Nephron progenitor cell (in vitro differentiated cells): ENCODE measurements at regions not wholly inside any gene's neighbourhood (a gene's known extent, or its start where the extent isn't known, plus 50 kb on each side); places are given as distances from the start of the nearest gene placed in this dataset.

ENCODE experiments used
- DNase-seq: peaks from one replicate; pipeline ENCODE4 v3.0.0; 2021
- H3K27ac Mint-ChIP-seq: 2 replicates; pipeline ENCODE4 v1.8.0; 2021; ENCODE audit warnings: mild to moderate bottlenecking, moderate library complexity, mixed read lengths
- H3K27me3 Mint-ChIP-seq: 2 replicates; pipeline ENCODE4 v1.8.0; 2021; ENCODE audit warnings: mild to moderate bottlenecking, low read depth, mixed read lengths; ENCODE audit not compliant: poor library complexity
- H3K36me3 Mint-ChIP-seq: 2 replicates; pipeline ENCODE4 v1.8.0; 2021; ENCODE audit warnings: low read depth, mixed read lengths
- H3K4me1 Mint-ChIP-seq: 2 replicates; pipeline ENCODE4 v1.8.0; 2021; ENCODE audit warnings: mixed read lengths
- H3K4me3 Mint-ChIP-seq: 2 replicates; pipeline ENCODE4 v1.8.0; 2021; ENCODE audit warnings: mild to moderate bottlenecking, moderate library complexity, mixed read lengths
- H3K9me3 Mint-ChIP-seq: 2 replicates; pipeline ENCODE4 v1.8.0; 2021; ENCODE audit warnings: mild to moderate bottlenecking, moderate library complexity, mixed read lengths
- TF ChIP-seq, protein P1 (sequence below): fragments of 200-600 bp; sonication (generic); IDR thresholded peaks from 2 replicates; pipeline ENCODE4 v1.5.0; 2021; ENCODE audit warnings: antibody characterized with exemption

DNA sequence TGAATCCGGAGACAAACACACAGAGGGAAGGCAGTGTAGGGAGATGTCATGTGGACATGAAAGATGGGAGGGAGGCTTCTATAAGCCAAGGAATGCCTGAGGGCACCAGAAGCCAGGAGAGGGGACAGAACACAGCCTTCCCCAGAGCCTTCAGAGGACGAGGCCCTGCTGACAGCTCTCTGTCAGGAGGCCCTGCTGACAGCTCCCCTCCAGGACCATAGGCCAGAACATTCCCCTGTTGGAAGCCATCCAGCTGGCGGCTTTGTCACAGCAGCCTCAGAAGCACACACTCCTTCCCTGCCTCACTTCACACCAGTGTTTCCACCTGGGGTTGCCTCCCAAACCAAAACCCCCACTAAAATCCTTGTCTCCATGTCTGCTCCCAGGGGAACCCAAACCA lies 171.3 kb upstream of the ID2 start:
- peak overlapping the region; percentile 46 for H3K27ac Mint-ChIP-seq
- peaks cover 6% of the 10 kb centered on the region for H3K4me1 Mint-ChIP-seq
- H3K36me3 Mint-ChIP-seq: peaks cover 6% of the 10 kb centered on the region
- peaks cover 12% of the 10 kb centered on the region for H3K27me3 Mint-ChIP-seq
- H3K4me3 Mint-ChIP-seq: no peak overlapping the region
- TF ChIP-seq, protein P1, sequence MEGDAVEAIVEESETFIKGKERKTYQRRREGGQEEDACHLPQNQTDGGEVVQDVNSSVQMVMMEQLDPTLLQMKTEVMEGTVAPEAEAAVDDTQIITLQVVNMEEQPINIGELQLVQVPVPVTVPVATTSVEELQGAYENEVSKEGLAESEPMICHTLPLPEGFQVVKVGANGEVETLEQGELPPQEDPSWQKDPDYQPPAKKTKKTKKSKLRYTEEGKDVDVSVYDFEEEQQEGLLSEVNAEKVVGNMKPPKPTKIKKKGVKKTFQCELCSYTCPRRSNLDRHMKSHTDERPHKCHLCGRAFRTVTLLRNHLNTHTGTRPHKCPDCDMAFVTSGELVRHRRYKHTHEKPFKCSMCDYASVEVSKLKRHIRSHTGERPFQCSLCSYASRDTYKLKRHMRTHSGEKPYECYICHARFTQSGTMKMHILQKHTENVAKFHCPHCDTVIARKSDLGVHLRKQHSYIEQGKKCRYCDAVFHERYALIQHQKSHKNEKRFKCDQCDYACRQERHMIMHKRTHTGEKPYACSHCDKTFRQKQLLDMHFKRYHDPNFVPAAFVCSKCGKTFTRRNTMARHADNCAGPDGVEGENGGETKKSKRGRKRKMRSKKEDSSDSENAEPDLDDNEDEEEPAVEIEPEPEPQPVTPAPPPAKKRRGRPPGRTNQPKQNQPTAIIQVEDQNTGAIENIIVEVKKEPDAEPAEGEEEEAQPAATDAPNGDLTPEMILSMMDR: no peak
- H3K9me3 Mint-ChIP-seq: peaks cover 67% of the 10 kb centered on the region
- no peak for DNase-seq

DNA sequence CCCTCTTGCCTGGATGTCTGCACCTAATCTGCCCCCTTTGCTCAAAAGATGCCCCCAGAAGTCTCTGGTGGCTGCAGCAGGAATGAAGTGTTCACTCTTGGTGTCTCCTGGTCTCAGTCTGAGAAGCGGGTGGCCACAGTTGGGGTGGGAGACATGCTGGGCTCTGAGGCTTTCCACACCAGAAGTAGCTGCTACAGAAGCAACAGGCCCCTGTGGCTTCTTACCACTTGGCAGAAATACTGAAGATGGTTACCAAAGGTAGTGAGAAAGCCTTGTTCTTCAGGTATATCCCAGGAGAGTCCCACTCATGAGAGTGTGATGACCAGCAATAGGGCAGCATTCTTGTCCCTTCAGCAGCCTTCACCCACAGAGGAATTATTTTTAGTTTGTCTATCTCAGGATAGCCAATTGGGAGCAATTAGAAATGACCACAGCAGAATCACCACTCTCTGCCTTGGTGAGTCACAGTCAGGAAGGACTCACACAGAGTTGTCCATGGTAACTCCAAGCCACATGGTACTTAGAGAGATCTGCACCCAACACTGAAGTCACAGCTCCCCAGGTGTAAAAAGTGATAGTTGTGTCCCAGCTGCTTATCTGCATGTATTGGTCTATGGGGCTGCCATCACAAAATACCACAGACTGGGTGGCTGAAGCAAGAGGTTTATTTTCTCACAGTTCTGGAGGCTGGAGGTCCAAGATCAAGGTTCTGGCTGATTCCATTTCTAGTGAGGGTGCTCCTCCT lies 169.8 kb upstream of the ID2 start:
- H3K4me3 Mint-ChIP-seq: no peak overlapping the region

DNA sequence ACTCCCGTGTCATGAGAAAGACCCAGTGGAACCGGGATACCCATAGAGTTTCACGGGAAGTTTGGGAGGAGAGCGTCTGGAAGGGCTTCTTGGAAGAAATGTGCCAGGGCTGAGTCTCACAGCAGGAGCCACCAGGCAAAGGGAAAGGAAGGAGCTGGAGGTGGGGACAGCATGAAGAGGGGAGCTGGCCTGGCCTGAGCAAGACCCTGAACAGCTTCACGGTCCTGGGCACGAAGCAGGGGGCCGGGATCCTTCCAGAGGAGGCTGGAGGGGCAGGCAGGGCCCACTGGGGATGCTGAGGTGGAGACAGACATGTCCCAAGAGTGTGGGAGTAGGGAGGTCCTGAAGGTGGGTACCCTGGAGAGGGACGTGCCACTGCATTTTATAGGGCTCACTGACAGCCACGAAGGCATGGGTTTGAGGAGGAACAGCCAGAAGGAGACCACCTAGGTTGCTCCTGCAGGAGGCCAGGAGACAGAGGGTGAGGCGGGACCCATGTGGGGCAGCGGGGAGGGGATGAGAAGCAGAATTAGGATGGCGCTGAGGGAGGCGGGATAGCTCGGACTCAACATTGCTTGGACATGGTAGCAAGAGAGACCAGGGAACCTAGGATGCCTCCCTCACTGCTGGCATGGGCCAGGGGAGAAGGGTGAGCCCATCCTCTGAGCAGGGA lies 168.1 kb upstream of the ID2 start:
- Mint-ChIP-seq H3K4me3 (no peak overlapping the region), H3K9me3 (peaks cover 41% of the 10 kb centered on the region), H3K36me3 (peaks cover 6% of the 10 kb centered on the region), H3K4me1 (peaks cover 12% of the 10 kb centered on the region), H3K27ac (no peak overlapping the region), H3K27me3 (peaks cover 6% of the 10 kb centered on the region)
- TF ChIP-seq, protein P1: no peak
- no peak for DNase-seq

More for the DNA sequence above, 169.8 kb upstream of the ID2 start:
- no peak for DNase-seq
- no peak overlapping the region for H3K27ac Mint-ChIP-seq
- H3K9me3 Mint-ChIP-seq: peaks cover 54% of the 10 kb centered on the region
- H3K36me3 Mint-ChIP-seq: peaks cover 6% of the 10 kb centered on the region
- TF ChIP-seq, protein P1: no peak
- H3K27me3 Mint-ChIP-seq: peaks cover 10% of the 10 kb centered on the region
- peaks cover 12% of the 10 kb centered on the region for H3K4me1 Mint-ChIP-seq

DNA sequence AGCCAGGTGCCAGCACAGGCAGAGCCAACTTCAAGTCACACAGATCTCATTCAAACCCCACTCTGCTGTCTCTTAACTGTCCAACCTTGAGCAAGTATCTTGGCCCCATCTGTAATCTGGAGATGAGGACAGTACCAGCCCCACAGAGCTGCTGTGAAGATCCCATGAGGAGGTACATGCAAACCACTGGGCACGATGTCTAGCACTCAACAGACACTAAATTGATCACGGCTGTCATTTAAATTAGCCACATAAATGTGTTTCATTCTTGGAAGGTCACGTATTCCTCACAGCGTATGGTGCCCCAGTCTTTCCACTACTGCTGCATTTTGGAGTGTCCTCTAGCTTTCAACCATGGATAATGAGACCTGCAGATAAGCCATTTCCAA lies 167.6 kb upstream of the ID2 start:
- Mint-ChIP-seq H3K4me3 (no peak overlapping the region), H3K27ac (no peak overlapping the region), H3K27me3 (peaks cover 6% of the 10 kb centered on the region), H3K9me3 (peaks cover 37% of the 10 kb centered on the region), H3K4me1 (peaks cover 12% of the 10 kb centered on the region), H3K36me3 (peaks cover 6% of the 10 kb centered on the region)
- TF ChIP-seq, protein P1: no peak
- DNase-seq: no peak

DNA sequence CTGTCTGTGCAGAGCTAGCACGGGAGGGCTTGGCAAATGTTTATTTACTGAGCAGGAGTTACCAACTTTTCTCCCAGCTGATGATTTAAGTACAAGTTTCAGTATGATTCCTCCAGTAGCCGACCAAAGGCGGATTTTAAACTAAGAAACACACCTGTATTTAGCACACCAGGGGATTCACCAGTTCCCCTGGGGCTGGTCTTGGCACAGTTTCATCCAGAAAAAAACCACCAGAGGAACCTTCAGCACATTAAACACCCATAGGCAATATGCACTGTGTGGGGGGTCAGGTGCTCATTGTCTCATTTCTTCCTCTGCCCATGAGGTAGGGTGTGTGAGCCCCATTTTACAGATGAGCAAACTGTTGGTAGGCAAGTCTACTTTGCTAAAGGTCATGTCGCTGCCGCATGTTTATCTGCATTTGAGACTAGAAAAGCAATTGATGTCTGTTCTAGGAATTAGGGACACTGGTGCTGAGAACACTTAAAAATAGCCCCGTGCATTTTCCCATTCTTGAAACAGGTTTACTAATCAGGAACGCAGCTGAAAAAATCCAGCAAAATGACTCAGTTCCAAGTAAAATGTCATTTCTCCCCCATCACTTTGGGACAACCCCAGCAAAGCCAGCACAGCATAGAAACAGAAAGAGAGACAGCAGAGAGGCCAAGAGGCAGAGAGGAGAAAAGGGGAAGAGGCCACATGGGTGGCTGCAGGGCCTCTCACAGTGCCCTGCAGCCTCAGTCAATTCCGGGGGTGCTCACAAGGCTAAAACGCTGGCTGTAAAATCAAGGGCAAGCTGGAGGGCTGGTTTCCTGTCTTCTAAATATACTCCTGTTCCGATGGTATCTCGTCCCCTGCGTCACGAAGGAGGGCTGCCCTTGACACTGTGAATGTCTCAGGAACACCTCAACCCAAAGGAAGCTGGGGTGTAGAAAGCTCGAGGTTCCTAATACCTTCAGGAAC lies 166.8 kb upstream of the ID2 start:
- Mint-ChIP-seq H3K9me3 (peaks cover 29% of the 10 kb centered on the region), H3K4me1 (peaks cover 12% of the 10 kb centered on the region), H3K4me3 (no peak overlapping the region), H3K27me3 (peaks cover 4% of the 10 kb centered on the region), H3K27ac (no peak overlapping the region), H3K36me3 (peaks cover 3% of the 10 kb centered on the region)
- DNase-seq: no peak
- TF ChIP-seq, protein P1: no peak
